ENCODE measurements at regions not wholly inside any gene's neighbourhood (a gene's known extent, or its start where the extent isn't known, plus 50 kb on each side); places are given as distances from the start of the nearest gene placed in this dataset.

GRCh38 chr11:11135820-11136476, 217.1 kb downstream of the CSNK2A3 start:
- no peak for DNase-seq

- DNase-seq: no peak
Measured at GRCh38 chr11:11129118-11129517, 223.9 kb downstream of the CSNK2A3 start.

- no peak for DNase-seq
Measured at GRCh38 chr11:11125618-11126017, 227.4 kb downstream of the CSNK2A3 start.

GRCh38 chr11:11122749-11123148, 230.3 kb downstream of the CSNK2A3 start:
- DNase-seq: no peak

GRCh38 chr11:11119917-11120316, 233.1 kb downstream of the CSNK2A3 start:
- DNase-seq: no peak

- no peak for DNase-seq
Measured at GRCh38 chr11:11117730-11118129, 235.3 kb downstream of the CSNK2A3 start.

- no peak for DNase-seq
Measured at GRCh38 chr11:11115475-11115874, 237.6 kb downstream of the CSNK2A3 start.

- no peak for DNase-seq
Measured at GRCh38 chr11:11113626-11114025, 239.4 kb downstream of the CSNK2A3 start.

GRCh38 chr11:11108026-11108425, 245.0 kb downstream of the CSNK2A3 start:
- no peak for DNase-seq

GRCh38 chr11:11107076-11107723, 245.8 kb downstream of the CSNK2A3 start:
- DNase-seq: no peak

- no peak for DNase-seq
Measured at GRCh38 chr11:11105361-11105760, 247.5 kb upstream of the ZBED5 start.

- DNase-seq: no peak
Measured at GRCh38 chr11:11095831-11096723, 238.2 kb upstream of the ZBED5 start.

GRCh38 chr11:11090495-11090894, 232.6 kb upstream of the ZBED5 start:
- no peak for DNase-seq

- no peak for DNase-seq
Measured at GRCh38 chr11:11089805-11090204, 232.0 kb upstream of the ZBED5 start.

GRCh38 chr11:11086979-11087378, 229.1 kb upstream of the ZBED5 start:
- DNase-seq: no peak

- no peak for DNase-seq
Measured at GRCh38 chr11:11085580-11085979, 227.7 kb upstream of the ZBED5 start.

- DNase-seq: no peak
Measured at GRCh38 chr11:11084337-11084736, 226.5 kb upstream of the ZBED5 start.

GRCh38 chr11:11083441-11083840, 225.6 kb upstream of the ZBED5 start:
- DNase-seq: no peak

GRCh38 chr11:11082646-11083045, 224.8 kb upstream of the ZBED5 start:
- no peak for DNase-seq

- DNase-seq: no peak
Measured at GRCh38 chr11:11081776-11082175, 223.9 kb upstream of the ZBED5 start.

GRCh38 chr11:11081288-11081687, 223.4 kb upstream of the ZBED5 start:
- no peak for DNase-seq

- no peak for DNase-seq
Measured at GRCh38 chr11:11078344-11079086, 220.7 kb upstream of the ZBED5 start.

- no peak for DNase-seq
Measured at GRCh38 chr11:11077898-11078297, 220.0 kb upstream of the ZBED5 start.
